PC-9 (cell line): ENCODE measurements at regions not wholly inside any gene's neighbourhood (a gene's known extent, or its start where the extent isn't known, plus 50 kb on each side); places are given as distances from the start of the nearest gene placed in this dataset.

Source experiments
- BruUV-seq: library from RNA; stranded (reverse); fragments of 400-500 nt; replicated peaks from 2 replicates; lab custom pipeline; 2021; lab: Mats Ljungman, UMichigan
- CTCF ChIA-PET: fragments of 300-600 bp; sonication (Branson Sonifier 250); formaldehyde crosslinking; loops from one replicate; lab custom pipeline; 2022; ENCODE audit warnings: antibody characterized with exemption; lab: Charles Lee
- POLR2A ChIA-PET: fragments of 300-600 bp; sonication (Branson Sonifier 250); formaldehyde crosslinking; loops from one replicate; lab custom pipeline; 2022; ENCODE audit warnings: antibody characterized with exemption; ENCODE audit not compliant: unreplicated experiment; lab: Charles Lee
- DNase-seq, 2 experiments: peaks; one replicate each; pipeline versions ENCODE4 v3.0.0 to v3.0.0-alpha.2; 2015 to 2022; ENCODE audit warnings: mixed read lengths in 1 of 2
- H2AFZ ChIP-seq: fragments of 200-600 bp; sonication (generic); 2 replicates; pipeline ENCODE4 v1.8.1; 2017; ENCODE audit warnings: antibody characterized with exemption
- H3F3A ChIP-seq: fragments of 200-600 bp; sonication (generic); 2 replicates; pipeline ENCODE4 v1.8.1; 2017; ENCODE audit warnings: antibody characterized with exemption, mild to moderate bottlenecking, low read depth; ENCODE audit not compliant: insufficient read depth
- H3K27ac ChIP-seq: fragments of 200-600 bp; sonication (generic); 2 replicates; pipeline ENCODE4 v1.6.1; 2016; ENCODE audit warnings: mixed run types
- H3K27me3 ChIP-seq: fragments of 200-600 bp; sonication (generic); 2 replicates; pipeline ENCODE4 v1.6.1; 2016; ENCODE audit warnings: low read depth, mixed run types; ENCODE audit not compliant: insufficient read depth
- H3K36me3 ChIP-seq: fragments of 200-600 bp; sonication (generic); 2 replicates; pipeline ENCODE4 v1.6.1; 2016; ENCODE audit warnings: low read depth, mixed run types
- H3K4me1 ChIP-seq: fragments of 200-600 bp; sonication (generic); replicated peaks from 2 replicates; pipeline ENCODE4 v1.6.1; 2016; ENCODE audit warnings: mixed run types; ENCODE audit not compliant: insufficient read depth
- H3K4me2 ChIP-seq: fragments of 200-600 bp; sonication (generic); 2 replicates; pipeline ENCODE4 v1.6.1; 2017; ENCODE audit warnings: mixed run types
- H3K4me3 ChIP-seq: fragments of 200-600 bp; sonication (generic); 2 replicates; pipeline ENCODE4 v1.6.1; 2016; ENCODE audit warnings: mixed run types
- H3K79me2 ChIP-seq: fragments of 200-600 bp; sonication (generic); 2 replicates; pipeline ENCODE4 v1.6.1; 2017; ENCODE audit warnings: low read depth, mixed run types
- H3K9me2 ChIP-seq: fragments of 200-600 bp; sonication (generic); 2 replicates; pipeline ENCODE4 v1.8.1; 2017; ENCODE audit warnings: mild to moderate bottlenecking; ENCODE audit not compliant: insufficient read depth
- H3K9me3 ChIP-seq: fragments of 200-600 bp; sonication (generic); 2 replicates; pipeline ENCODE4 v1.8.1; 2016; ENCODE audit warnings: low read depth; ENCODE audit not compliant: insufficient read depth
- H4K20me1 ChIP-seq: fragments of 200-600 bp; sonication (generic); 2 replicates; pipeline ENCODE4 v1.8.1; 2017; ENCODE audit not compliant: insufficient read depth
- EZH2 ChIP-seq: fragments of 200-600 bp; sonication (generic); IDR thresholded peaks from 2 replicates; pipeline ENCODE4 v1.8.0; 2017; ENCODE audit warnings: antibody characterized with exemption, low read depth
- intact Hi-C: fragments of 100-400 bp; cut with micrococcal nuclease; formaldehyde crosslinking; loops from one replicate; pipeline ENCODE4 v1.10.0; 2022; ENCODE audit not compliant: unreplicated experiment
- TF ChIP-seq, protein P1 (sequence below): fragments of 200-600 bp; sonication (generic); conservative IDR thresholded peaks from 2 replicates; pipeline ENCODE4 v1.6.1; 2017; ENCODE audit warnings: mixed run types, antibody characterized with exemption, mild to moderate bottlenecking, moderate library complexity

- Histone ChIP-seq H3K79me2 (no peaks in the 10 kb centered on the region), H4K20me1 (no peaks in the 10 kb centered on the region), H3F3A (no peaks in the 10 kb centered on the region), H3K4me2 (no peak overlapping the region), H3K9me2 (no peaks in the 10 kb centered on the region), H3K27ac (no peak overlapping the region), H3K9me3 (no peaks in the 10 kb centered on the region; the same call in 1 of the 2 replicates), H3K4me3 (no peak overlapping the region), H3K36me3 (no peaks in the 10 kb centered on the region), H2AFZ (peak overlapping the region; percentile 46; the same call in 1 of the 2 replicates), H3K4me1 (no peaks in the 10 kb centered on the region), H3K27me3 (no peaks in the 10 kb centered on the region)
- no TSS peak for BruUV-seq
- intact Hi-C loops: no loop called here
- DNase-seq: no peak
- no peak for TF ChIP-seq EZH2
- TF ChIP-seq, protein P1, sequence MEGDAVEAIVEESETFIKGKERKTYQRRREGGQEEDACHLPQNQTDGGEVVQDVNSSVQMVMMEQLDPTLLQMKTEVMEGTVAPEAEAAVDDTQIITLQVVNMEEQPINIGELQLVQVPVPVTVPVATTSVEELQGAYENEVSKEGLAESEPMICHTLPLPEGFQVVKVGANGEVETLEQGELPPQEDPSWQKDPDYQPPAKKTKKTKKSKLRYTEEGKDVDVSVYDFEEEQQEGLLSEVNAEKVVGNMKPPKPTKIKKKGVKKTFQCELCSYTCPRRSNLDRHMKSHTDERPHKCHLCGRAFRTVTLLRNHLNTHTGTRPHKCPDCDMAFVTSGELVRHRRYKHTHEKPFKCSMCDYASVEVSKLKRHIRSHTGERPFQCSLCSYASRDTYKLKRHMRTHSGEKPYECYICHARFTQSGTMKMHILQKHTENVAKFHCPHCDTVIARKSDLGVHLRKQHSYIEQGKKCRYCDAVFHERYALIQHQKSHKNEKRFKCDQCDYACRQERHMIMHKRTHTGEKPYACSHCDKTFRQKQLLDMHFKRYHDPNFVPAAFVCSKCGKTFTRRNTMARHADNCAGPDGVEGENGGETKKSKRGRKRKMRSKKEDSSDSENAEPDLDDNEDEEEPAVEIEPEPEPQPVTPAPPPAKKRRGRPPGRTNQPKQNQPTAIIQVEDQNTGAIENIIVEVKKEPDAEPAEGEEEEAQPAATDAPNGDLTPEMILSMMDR: no peak
- POLR2A ChIA-PET: no interaction called here
- CTCF ChIA-PET: no interaction called here
These were observed 264.5 kb upstream of the PRR16 start for GRCh38 chr5:120199559-120199958.

GRCh38 chr5:120207129-120207528 is 257.0 kb upstream of the PRR16 start:
- ChIA-PET CTCF (no interaction called here), POLR2A (no interaction called here)

GRCh38 chr5:120217001-120217400 is 247.1 kb upstream of the PRR16 start:
- no peaks in the 10 kb centered on the region for H4K20me1 ChIP-seq
- intact Hi-C loops: no loop called here
- no peaks in the 10 kb centered on the region for H3K9me2 ChIP-seq
- no peak for DNase-seq
- H3K27me3 ChIP-seq: no peaks in the 10 kb centered on the region
- H3K4me3 ChIP-seq: no peak overlapping the region
- H2AFZ ChIP-seq: no peak overlapping the region
- no peaks in the 10 kb centered on the region for H3K9me3 ChIP-seq
- no peak overlapping the region for H3K27ac ChIP-seq
- H3K79me2 ChIP-seq: no peaks in the 10 kb centered on the region
- H3K4me1 ChIP-seq: no peaks in the 10 kb centered on the region
- no TSS peak for BruUV-seq
- no peaks in the 10 kb centered on the region for H3K36me3 ChIP-seq
- TF ChIP-seq, protein P1: no peak
- TF ChIP-seq EZH2: no peak
- no peak overlapping the region for H3K4me2 ChIP-seq
- POLR2A ChIA-PET: no interaction called here
- CTCF ChIA-PET: no interaction called here
- no peaks in the 10 kb centered on the region for H3F3A ChIP-seq

More at GRCh38 chr5:120207129-120207528, 257.0 kb upstream of the PRR16 start:
- Histone ChIP-seq H3K9me2 (no peaks in the 10 kb centered on the region), H3K9me3 (no peaks in the 10 kb centered on the region; the same call in 1 of the 2 replicates), H2AFZ (no peak overlapping the region), H3K4me1 (no peaks in the 10 kb centered on the region), H3K4me3 (no peak overlapping the region), H3F3A (no peaks in the 10 kb centered on the region), H4K20me1 (no peaks in the 10 kb centered on the region; the same call in 1 of the 2 replicates), H3K36me3 (no peaks in the 10 kb centered on the region), H3K79me2 (no peaks in the 10 kb centered on the region), H3K4me2 (no peak overlapping the region), H3K27me3 (no peaks in the 10 kb centered on the region), H3K27ac (no peak overlapping the region)
- intact Hi-C loops: no loop called here
- TF ChIP-seq EZH2: no peak
- TF ChIP-seq, protein P1: no peak
- BruUV-seq: no TSS peak
- DNase-seq: no peak
